Calu3 (cell line): ENCODE measurements at regions not wholly inside any gene's neighbourhood (a gene's known extent, or its start where the extent isn't known, plus 50 kb on each side); places are given as distances from the start of the nearest gene placed in this dataset.

Experiments used
- BruUV-seq: library from RNA; stranded (reverse); fragments of 400-500 nt; replicated peaks from 2 replicates; lab custom pipeline; 2021; lab: Mats Ljungman, UMichigan
- CTCF ChIA-PET: fragments of 300-600 bp; sonication (Branson Sonifier 250); formaldehyde crosslinking; loops from one replicate; lab custom pipeline; 2022; ENCODE audit warnings: antibody characterized with exemption; lab: Charles Lee
- DNase-seq: peaks from one replicate; pipeline ENCODE4 v3.0.0; 2022
- H3K27ac Mint-ChIP-seq: one replicate; pipeline ENCODE4 v1.8.0; 2022; ENCODE audit warnings: mixed read lengths; ENCODE audit not compliant: unreplicated experiment
- H3K27me3 Mint-ChIP-seq: one replicate; pipeline ENCODE4 v1.8.0; 2022; ENCODE audit warnings: mixed read lengths; ENCODE audit not compliant: unreplicated experiment
- H3K36me3 Mint-ChIP-seq: one replicate; pipeline ENCODE4 v1.8.0; 2022; ENCODE audit warnings: mild to moderate bottlenecking, moderate library complexity, mixed read lengths; ENCODE audit not compliant: insufficient read depth, unreplicated experiment
- H3K4me1 Mint-ChIP-seq: one replicate; pipeline ENCODE4 v1.8.0; 2022; ENCODE audit warnings: mild to moderate bottlenecking, low read depth, mixed read lengths; ENCODE audit not compliant: unreplicated experiment
- H3K4me3 Mint-ChIP-seq: one replicate; pipeline ENCODE4 v1.8.0; 2022; ENCODE audit warnings: mild to moderate bottlenecking, low read depth, moderate library complexity, mixed read lengths; ENCODE audit not compliant: unreplicated experiment
- H3K9me3 Mint-ChIP-seq: one replicate; pipeline ENCODE4 v1.8.0; 2022; ENCODE audit warnings: low read depth, mixed read lengths; ENCODE audit not compliant: unreplicated experiment
- intact Hi-C: fragments of 100-400 bp; cut with micrococcal nuclease; formaldehyde crosslinking; loops from one replicate; pipeline ENCODE4 v1.10.0; 2022; ENCODE audit not compliant: unreplicated experiment
- TF ChIP-seq, protein P1 (sequence below): fragments of 200-600 bp; IDR thresholded peaks from one replicate; pipeline ENCODE4 v1.8.0; 2022; ENCODE audit warnings: antibody characterized with exemption; ENCODE audit not compliant: unreplicated experiment

DNA sequence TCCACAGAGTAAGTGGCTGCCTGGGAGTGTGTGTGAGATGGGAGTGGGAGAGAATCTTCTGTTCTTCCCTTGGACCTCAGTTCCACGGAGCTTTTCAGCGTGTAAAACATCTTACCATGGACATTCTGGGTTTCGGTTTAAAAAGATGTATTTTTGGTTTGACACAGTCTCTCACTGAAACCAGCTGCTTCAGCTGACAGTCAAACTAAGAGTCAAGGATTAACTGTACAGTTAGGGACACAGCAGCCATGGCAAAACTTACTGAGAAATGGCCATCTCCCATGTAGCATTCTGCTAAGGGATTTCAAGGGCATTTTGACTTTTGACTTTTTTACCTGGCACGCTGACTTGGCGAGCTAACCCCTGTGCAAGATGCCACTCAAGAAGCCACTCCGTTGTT is 93.8 kb upstream of the IL12B start:
- BruUV-seq, result no TSS peak
- Mint-ChIP-seq H3K36me3 (no peaks in the 10 kb centered on the region), H3K9me3 (no peaks in the 10 kb centered on the region), H3K27ac (no peak overlapping the region), H3K27me3 (peaks cover 44% of the 10 kb centered on the region), H3K4me1 (no peaks in the 10 kb centered on the region), H3K4me3 (no peak overlapping the region)
- CTCF ChIA-PET, result interaction anchor here (1.0 kb wide), 1 partner anchor 14 kb away, joined by 3 read pairs; no protein-coding TSS in a partner anchor
- no peak for DNase-seq
- TF ChIP-seq, protein P1, sequence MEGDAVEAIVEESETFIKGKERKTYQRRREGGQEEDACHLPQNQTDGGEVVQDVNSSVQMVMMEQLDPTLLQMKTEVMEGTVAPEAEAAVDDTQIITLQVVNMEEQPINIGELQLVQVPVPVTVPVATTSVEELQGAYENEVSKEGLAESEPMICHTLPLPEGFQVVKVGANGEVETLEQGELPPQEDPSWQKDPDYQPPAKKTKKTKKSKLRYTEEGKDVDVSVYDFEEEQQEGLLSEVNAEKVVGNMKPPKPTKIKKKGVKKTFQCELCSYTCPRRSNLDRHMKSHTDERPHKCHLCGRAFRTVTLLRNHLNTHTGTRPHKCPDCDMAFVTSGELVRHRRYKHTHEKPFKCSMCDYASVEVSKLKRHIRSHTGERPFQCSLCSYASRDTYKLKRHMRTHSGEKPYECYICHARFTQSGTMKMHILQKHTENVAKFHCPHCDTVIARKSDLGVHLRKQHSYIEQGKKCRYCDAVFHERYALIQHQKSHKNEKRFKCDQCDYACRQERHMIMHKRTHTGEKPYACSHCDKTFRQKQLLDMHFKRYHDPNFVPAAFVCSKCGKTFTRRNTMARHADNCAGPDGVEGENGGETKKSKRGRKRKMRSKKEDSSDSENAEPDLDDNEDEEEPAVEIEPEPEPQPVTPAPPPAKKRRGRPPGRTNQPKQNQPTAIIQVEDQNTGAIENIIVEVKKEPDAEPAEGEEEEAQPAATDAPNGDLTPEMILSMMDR, result no peak
- intact Hi-C loops, result no loop called here

DNA sequence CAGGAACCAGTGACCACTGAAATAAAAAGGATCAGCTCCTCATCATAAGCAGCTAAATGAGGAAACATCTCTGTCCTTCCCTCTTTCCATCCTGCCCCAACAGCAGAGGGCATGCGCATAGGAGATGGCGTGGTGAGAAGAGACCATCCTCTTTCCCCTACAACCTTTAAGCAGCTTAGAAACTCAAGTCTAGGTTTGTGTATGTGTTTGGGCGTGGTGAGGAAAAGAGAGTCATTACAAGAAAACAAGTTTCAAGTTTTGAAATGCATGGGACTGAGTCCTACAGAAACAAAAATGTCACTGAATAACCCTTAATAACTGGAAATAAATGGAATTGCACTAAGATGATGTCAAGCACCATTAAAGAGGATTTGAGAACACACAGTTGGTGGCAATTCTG is 96.4 kb upstream of the IL12B start:
- DNase-seq, result no peak
- no TSS peak for BruUV-seq
- intact Hi-C loops, result no loop called here
- H3K27ac Mint-ChIP-seq, result no peak overlapping the region
- no peaks in the 10 kb centered on the region for H3K36me3 Mint-ChIP-seq
- H3K9me3 Mint-ChIP-seq, result no peaks in the 10 kb centered on the region
- TF ChIP-seq, protein P1, result no peak
- peaks cover 67% of the 10 kb centered on the region for H3K27me3 Mint-ChIP-seq
- H3K4me3 Mint-ChIP-seq, result no peak overlapping the region
- no peaks in the 10 kb centered on the region for H3K4me1 Mint-ChIP-seq
- CTCF ChIA-PET, result no interaction called here

DNA sequence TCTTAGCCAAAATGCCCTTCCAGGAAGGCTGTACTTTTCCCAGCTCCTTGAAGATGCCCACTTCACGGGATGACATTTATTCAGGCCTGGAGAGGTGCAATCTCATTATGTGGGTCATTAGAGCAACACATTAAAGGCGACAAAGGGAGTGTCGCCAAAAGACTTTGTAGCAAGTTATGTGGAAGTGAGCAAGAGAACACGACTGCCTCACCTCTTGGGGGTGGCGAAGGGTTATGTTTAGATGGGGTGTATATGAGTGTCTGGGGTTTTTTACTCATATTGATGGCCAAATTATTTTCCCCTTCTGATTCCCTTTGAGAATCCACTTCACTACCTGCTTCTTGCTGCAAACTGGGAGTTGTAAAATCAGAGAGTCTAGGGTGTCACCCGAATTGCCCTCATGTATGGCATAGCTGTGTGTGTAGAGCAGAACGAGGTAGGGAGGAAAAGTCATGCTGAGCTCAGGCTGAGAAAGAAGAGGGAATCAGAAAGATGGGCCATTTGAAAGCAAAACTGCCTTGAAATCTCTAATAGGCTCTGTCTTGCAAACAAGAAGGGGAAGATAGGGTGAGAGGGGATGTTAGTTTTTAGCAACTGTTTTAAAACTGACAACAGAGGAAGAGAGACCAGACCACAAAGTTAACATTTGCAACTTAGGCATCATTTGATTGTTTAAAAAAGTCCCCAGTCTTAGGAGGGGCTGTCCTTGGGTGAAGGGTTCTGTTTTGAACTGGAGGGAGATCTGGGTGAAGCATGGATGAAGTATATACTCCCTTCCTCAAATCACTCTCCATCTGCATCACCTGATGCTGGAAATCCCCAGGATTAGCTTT is 97.1 kb upstream of the IL12B start:
- BruUV-seq, result no TSS peak
- TF ChIP-seq, protein P1, result no peak
- intact Hi-C loops, result no loop called here
- Mint-ChIP-seq H3K4me3 (no peak overlapping the region), H3K36me3 (no peaks in the 10 kb centered on the region), H3K9me3 (no peaks in the 10 kb centered on the region), H3K27me3 (peaks cover 74% of the 10 kb centered on the region), H3K27ac (no peak overlapping the region), H3K4me1 (no peaks in the 10 kb centered on the region)
- CTCF ChIA-PET, result no interaction called here
- DNase-seq, result no peak

DNA sequence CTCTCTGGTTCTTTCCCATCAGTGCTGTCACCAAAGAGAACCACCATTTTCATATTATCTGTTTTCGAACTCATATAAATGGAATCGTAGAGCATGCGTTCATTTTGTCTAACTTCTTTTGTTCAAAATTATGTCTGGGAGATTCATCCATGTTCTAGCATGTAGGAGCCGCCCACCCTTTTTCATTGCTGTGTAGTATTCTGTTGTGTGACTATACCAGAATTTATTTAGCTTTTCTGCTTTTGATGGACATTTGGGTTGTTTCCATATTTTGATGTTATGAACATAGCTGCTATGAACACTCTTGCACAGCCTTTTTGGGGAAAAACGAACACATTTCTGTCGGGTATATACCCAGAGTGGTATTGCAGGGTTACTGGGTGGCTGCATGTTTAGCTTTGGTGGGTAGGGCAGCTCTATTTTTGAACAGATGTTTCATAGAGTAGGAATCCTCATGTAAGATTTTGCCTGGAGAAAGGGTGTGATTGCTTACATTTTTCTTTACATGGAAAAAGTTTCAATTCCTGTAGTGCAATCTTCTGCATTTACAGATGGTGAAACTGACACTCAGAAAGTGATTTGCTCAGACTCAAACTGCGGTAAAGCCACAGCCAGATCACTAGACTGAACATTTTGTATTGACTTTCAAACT is 100.2 kb upstream of the IL12B start:
- Mint-ChIP-seq H3K4me3 (no peak overlapping the region), H3K36me3 (no peaks in the 10 kb centered on the region), H3K9me3 (no peaks in the 10 kb centered on the region), H3K4me1 (no peaks in the 10 kb centered on the region), H3K27me3 (peaks cover 98% of the 10 kb centered on the region), H3K27ac (no peak overlapping the region)
- BruUV-seq, result no TSS peak
- CTCF ChIA-PET, result no interaction called here
- intact Hi-C loops, result no loop called here
- TF ChIP-seq, protein P1, result no peak
- no peak for DNase-seq
